Lower leg skin (tissue), 3 donors: ENCODE measurements at regions not wholly inside any gene's neighbourhood (a gene's known extent, or its start where the extent isn't known, plus 50 kb on each side); places are given as distances from the start of the nearest gene placed in this dataset.

Source experiments
- CTCF ChIP-seq, 3 donors: fragments of 450-650 bp; IDR thresholded peaks; one replicate each; pipeline ENCODE4 v1.5.1; 2016; ENCODE audit warnings: antibody characterized with exemption in 3 of 3, mild to moderate bottlenecking in 3 of 3, moderate library complexity in 2 of 3
- POLR2A ChIP-seq, 2 donors: fragments of 450-650 bp; IDR thresholded peaks; one replicate each; pipeline ENCODE4 v1.6.1; 2016 to 2017; ENCODE audit warnings: antibody characterized with exemption in 2 of 2, mild to moderate bottlenecking in 1 of 2, moderate library complexity in 1 of 2

- TF ChIP-seq CTCF (IDR thresholded peaks at IDR 0.05) (no peak), POLR2A (IDR thresholded peaks at IDR 0.05) (no peak)
Measured at GRCh38 chrX:45485719-45486118, 285.0 kb upstream of the DIPK2B start.
